ENCODE measurements at regions not wholly inside any gene's neighbourhood (a gene's known extent, or its start where the extent isn't known, plus 50 kb on each side); places are given as distances from the start of the nearest gene placed in this dataset.

GRCh38 chr6:154602708-154603107 lies 92.2 kb upstream of the CNKSR3 start:
- DNase-seq (ENCODE audit: low read depth), result no peak
- Histone ChIP-seq H3K27me3 (ENCODE audit: control insufficient read depth, insufficient read depth, low read length) (no peaks in the 10 kb centered on the region), H3K36me3 (ENCODE audit: control insufficient read depth, insufficient read depth, low read length) (no peaks in the 10 kb centered on the region), H3K4me3 (ENCODE audit: low read depth, low read length) (no peak overlapping the region)
- no peak for TF ChIP-seq CTCF (IDR thresholded peaks at IDR 0.05; ENCODE audit: insufficient read depth, low read length, poor library complexity, severe bottlenecking)

GRCh38 chr6:154604119-154604518 lies 93.6 kb upstream of the CNKSR3 start:
- Histone ChIP-seq H3K36me3 (ENCODE audit: control insufficient read depth, insufficient read depth, low read length) (no peaks in the 10 kb centered on the region), H3K27me3 (ENCODE audit: control insufficient read depth, insufficient read depth, low read length) (no peaks in the 10 kb centered on the region), H3K4me3 (ENCODE audit: low read depth, low read length) (no peak overlapping the region)
- TF ChIP-seq CTCF (IDR thresholded peaks at IDR 0.05; ENCODE audit: insufficient read depth, low read length, poor library complexity, severe bottlenecking), result no peak
- DNase-seq (ENCODE audit: low read depth), result no peak

DNA sequence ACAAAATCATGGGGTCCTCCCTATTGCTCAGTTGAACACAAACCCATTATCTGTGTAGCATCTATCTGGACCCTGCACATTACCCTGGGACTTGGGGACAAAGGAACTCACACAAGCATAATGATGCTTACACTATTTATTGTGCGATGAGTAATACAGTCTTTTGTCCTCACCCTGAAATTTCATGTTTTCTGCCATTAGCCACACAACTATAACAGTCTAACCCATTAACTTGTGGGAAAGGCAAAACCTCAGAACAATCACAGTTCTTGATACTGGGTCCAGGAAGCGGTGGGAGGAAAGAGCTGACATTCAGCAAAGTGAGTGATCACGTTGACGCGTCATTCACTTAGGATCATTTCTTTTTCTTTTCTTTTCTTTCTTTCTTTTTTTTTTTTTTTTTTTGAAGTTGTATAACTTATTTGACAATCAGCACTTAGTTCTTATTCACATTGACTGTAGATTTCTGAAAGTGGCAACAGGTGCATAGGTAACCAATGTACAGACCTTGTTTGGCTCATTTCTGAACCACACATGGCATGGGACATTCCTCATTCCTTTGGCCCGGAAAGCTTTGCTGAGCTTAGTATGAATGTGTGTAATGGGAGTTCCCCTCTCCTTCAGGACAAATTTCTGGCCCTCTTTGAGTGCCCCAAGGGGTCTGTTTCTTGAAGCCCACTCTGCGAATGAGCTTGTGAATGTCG lies 94.8 kb upstream of the CNKSR3 start:
- Histone ChIP-seq H3K27me3 (ENCODE audit: control insufficient read depth, insufficient read depth, low read length) (no peaks in the 10 kb centered on the region), H3K36me3 (ENCODE audit: control insufficient read depth, insufficient read depth, low read length) (no peaks in the 10 kb centered on the region), H3K4me3 (ENCODE audit: low read depth, low read length) (no peak overlapping the region)
- TF ChIP-seq CTCF (IDR thresholded peaks at IDR 0.05; ENCODE audit: insufficient read depth, low read length, poor library complexity, severe bottlenecking), result no peak
- DNase-seq (ENCODE audit: low read depth), result peak; percentile 25

- TF ChIP-seq CTCF (IDR thresholded peaks at IDR 0.05; ENCODE audit: insufficient read depth, low read length, poor library complexity, severe bottlenecking), result no peak
- Histone ChIP-seq H3K27me3 (ENCODE audit: control insufficient read depth, insufficient read depth, low read length) (no peaks in the 10 kb centered on the region), H3K36me3 (ENCODE audit: control insufficient read depth, insufficient read depth, low read length) (no peaks in the 10 kb centered on the region), H3K4me3 (ENCODE audit: low read depth, low read length) (no peak overlapping the region)
- no peak for DNase-seq (ENCODE audit: low read depth)
Observed at GRCh38 chr6:154605882-154606370, 95.4 kb upstream of the CNKSR3 start.

DNA sequence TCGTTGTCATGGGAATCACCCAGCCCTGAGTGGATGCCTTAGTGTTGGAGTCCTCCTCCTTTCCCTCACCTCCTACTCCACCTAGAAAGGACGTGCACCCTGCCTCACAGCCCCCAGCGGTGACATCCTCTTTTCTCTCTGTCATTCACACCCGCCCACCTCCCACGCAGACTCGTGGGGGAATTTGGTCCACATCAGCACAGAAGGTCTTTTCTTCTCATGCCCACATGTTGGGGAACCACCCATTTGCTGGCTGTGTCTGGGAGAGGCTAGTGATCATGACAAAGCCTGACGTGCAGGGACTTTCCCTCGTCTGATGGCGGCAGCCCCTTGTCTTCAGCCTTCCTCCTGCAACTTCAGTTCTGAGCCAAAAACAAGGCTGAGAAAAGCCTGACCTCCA lies 96.0 kb upstream of the CNKSR3 start:
- TF ChIP-seq CTCF (IDR thresholded peaks at IDR 0.05; ENCODE audit: insufficient read depth, low read length, poor library complexity, severe bottlenecking), result no peak
- Histone ChIP-seq H3K4me3 (ENCODE audit: low read depth, low read length) (no peak overlapping the region), H3K27me3 (ENCODE audit: control insufficient read depth, insufficient read depth, low read length) (no peaks in the 10 kb centered on the region), H3K36me3 (ENCODE audit: control insufficient read depth, insufficient read depth, low read length) (no peaks in the 10 kb centered on the region)
- no peak for DNase-seq (ENCODE audit: low read depth)

DNA sequence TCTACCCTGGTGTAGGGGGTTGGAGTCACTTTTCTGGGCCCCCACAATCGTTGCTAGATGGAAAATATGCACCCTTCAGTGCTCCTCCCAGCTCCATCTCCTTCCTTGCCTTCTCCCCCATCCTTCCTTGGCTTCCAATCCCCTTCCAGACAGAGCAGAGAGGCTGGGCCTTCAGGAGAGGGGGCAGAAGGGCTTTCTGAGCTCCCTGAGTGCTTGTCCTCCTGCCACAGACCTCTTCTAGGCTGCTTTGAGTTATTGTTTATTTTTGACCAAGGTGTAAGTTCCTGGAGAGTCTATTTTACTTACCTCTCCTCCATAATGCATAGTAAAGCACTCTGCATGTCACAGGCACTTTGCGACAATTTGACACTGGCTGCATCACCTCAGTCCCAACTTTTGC lies 96.4 kb upstream of the CNKSR3 start:
- DNase-seq (ENCODE audit: low read depth), result no peak
- TF ChIP-seq CTCF (IDR thresholded peaks at IDR 0.05; ENCODE audit: insufficient read depth, low read length, poor library complexity, severe bottlenecking), result no peak
- Histone ChIP-seq H3K27me3 (ENCODE audit: control insufficient read depth, insufficient read depth, low read length) (no peaks in the 10 kb centered on the region), H3K4me3 (ENCODE audit: low read depth, low read length) (no peak overlapping the region), H3K36me3 (ENCODE audit: control insufficient read depth, insufficient read depth, low read length) (no peaks in the 10 kb centered on the region)
